Sigmoid colon (tissue), 6 donors: ENCODE measurements at regions not wholly inside any gene's neighbourhood (a gene's known extent, or its start where the extent isn't known, plus 50 kb on each side); places are given as distances from the start of the nearest gene placed in this dataset.

Experiments used
- DNase-seq: peaks from one replicate; pipeline ENCODE4 v3.0.0-alpha.2; 2019
- H3K27ac ChIP-seq, 4 donors: fragments of 200-600 bp; sonication (generic); one replicate each; pipeline ENCODE4 v1.5.1; 2016 to 2019; ENCODE audit warnings: mild to moderate bottlenecking in 1 of 4
- H3K27me3 ChIP-seq, 3 donors: fragments of 200-600 bp; sonication (generic); one replicate each; pipeline ENCODE4 v1.5.1; 2019; ENCODE audit warnings: mild to moderate bottlenecking in 1 of 3
- H3K36me3 ChIP-seq, 4 donors: fragments of 200-600 bp; sonication (generic); one replicate each; pipeline ENCODE4 v1.5.1; 2016 to 2019
- H3K4me1 ChIP-seq, 4 donors: fragments of 200-600 bp; sonication (generic); one replicate each; pipeline ENCODE4 v1.5.1; 2017 to 2019
- H3K4me3 ChIP-seq, 4 donors: fragments of 200-600 bp; sonication (generic); one replicate each; pipeline ENCODE4 v1.5.1; 2017 to 2019; ENCODE audit warnings: mild to moderate bottlenecking in 2 of 4, moderate library complexity in 1 of 4
- H3K9me3 ChIP-seq, 4 donors: fragments of 200-600 bp in 3 of 4; sonication (generic) in 3 of 4; one replicate each; pipeline versions ENCODE4 v1.5.1 to v1.6.1; 2013 to 2019
- CTCF ChIP-seq, 4 experiments: fragments of 450-650 bp in 3 of 4; fragments of 200-600 bp in 1 of 4; IDR thresholded peaks; one replicate each; pipeline ENCODE4 v1.5.1; 2016 to 2019; ENCODE audit warnings: antibody characterized with exemption in 4 of 4, mild to moderate bottlenecking in 3 of 4, moderate library complexity in 2 of 4
- EP300 ChIP-seq, 4 donors: sonication (generic); formaldehyde crosslinking; IDR thresholded peaks; one replicate each; pipeline ENCODE4 v1.6.1; 2017; ENCODE audit warnings: antibody characterized with exemption in 4 of 4
- POLR2A ChIP-seq, 2 donors: fragments of 450-650 bp; IDR thresholded peaks; one replicate each; pipeline ENCODE4 v1.6.1; 2016; ENCODE audit warnings: antibody characterized with exemption in 2 of 2, mild to moderate bottlenecking in 2 of 2, moderate library complexity in 2 of 2
- POLR2AphosphoS5 ChIP-seq, 4 donors: sonication (generic); formaldehyde crosslinking; IDR thresholded peaks; one replicate each; pipeline ENCODE4 v1.6.1; 2017; ENCODE audit warnings: antibody characterized with exemption in 4 of 4
- WGBS, 2 donors: extraction: QIAGEN DNeasy Blood & Tissue Kit; methylation state at CpG; one replicate each; pipeline ENCODE4 v1.1.7; 2013; 5-methylcytosine and 5-hydroxymethylcytosine counted together
- intact Hi-C: fragments of 100-400 bp; cut with DNase I; formaldehyde crosslinking; loops from one replicate; pipeline ENCODE4 v1.15.1; 2023
- donor health status: healthy with polysubstance abuse.
- donor health status: healthy.

GRCh38 chr4:128355305-128355704, 67.7 kb upstream of the PGRMC2 start:
- Histone ChIP-seq H3K27me3 (no peaks in the 10 kb centered on the region), H3K4me1 (peaks cover 0 to 27% (median 16%) of the 10 kb centered on the region in 4 donors), H3K36me3 (no peaks in the 10 kb centered on the region), H3K9me3 (no peaks in the 10 kb centered on the region), H3K27ac (no peak overlapping the region), H3K4me3 (no peak overlapping the region)
- WGBS, 2 donors = 23 to 71% methylated on average over 4 of the region's 4 CpGs
- TF ChIP-seq CTCF (IDR thresholded peaks at IDR 0.05) = no peak
- TF ChIP-seq POLR2AphosphoS5 (IDR thresholded peaks at IDR 0.05) = no peak
- TF ChIP-seq EP300 (IDR thresholded peaks at IDR 0.05) = no peak
- TF ChIP-seq POLR2A (IDR thresholded peaks at IDR 0.05) = no peak
- intact Hi-C loops = no loop called here
- no peak for DNase-seq

- TF ChIP-seq POLR2A (IDR thresholded peaks at IDR 0.05) = no peak
- TF ChIP-seq POLR2AphosphoS5 (IDR thresholded peaks at IDR 0.05) = no peak
- no peak for TF ChIP-seq CTCF (IDR thresholded peaks at IDR 0.05)
- TF ChIP-seq EP300 (IDR thresholded peaks at IDR 0.05) = no peak
- intact Hi-C loops = no loop called here
- Histone ChIP-seq H3K4me3 (no peak overlapping the region), H3K36me3 (no peaks in the 10 kb centered on the region), H3K4me1 (peaks cover 0 to 35% (median 16%) of the 10 kb centered on the region in 4 donors), H3K9me3 (no peaks in the 10 kb centered on the region), H3K27ac (peak overlapping the region in 2 of 4 donors; percentile 27 to 31), H3K27me3 (no peaks in the 10 kb centered on the region)
- WGBS, 2 donors = 51 to 72% methylated on average over 4 of the region's 4 CpGs
- no peak for DNase-seq
Measured at GRCh38 chr4:128354205-128354821, 66.7 kb upstream of the PGRMC2 start.

- peak overlapping the region in 1 of 4 donors; percentile 27 for H3K27ac ChIP-seq
- no peak overlapping the region for H3K4me3 ChIP-seq
- H3K9me3 ChIP-seq = no peaks in the 10 kb centered on the region
- intact Hi-C loops = no loop called here
- H3K27me3 ChIP-seq = no peaks in the 10 kb centered on the region
- peaks cover 0 to 37% (median 16%) of the 10 kb centered on the region in 4 donors for H3K4me1 ChIP-seq
- no peaks in the 10 kb centered on the region for H3K36me3 ChIP-seq
- DNase-seq = no peak
- 90 to 93% methylated on average over 3 of the region's 3 CpGs for WGBS, 2 donors
- TF ChIP-seq EP300 (IDR thresholded peaks at IDR 0.05) = no peak
- no peak for TF ChIP-seq POLR2AphosphoS5 (IDR thresholded peaks at IDR 0.05)
- TF ChIP-seq CTCF (IDR thresholded peaks at IDR 0.05) = no peak
- TF ChIP-seq POLR2A (IDR thresholded peaks at IDR 0.05) = no peak
Measured at GRCh38 chr4:128353791-128354190, 66.2 kb upstream of the PGRMC2 start.

- TF ChIP-seq POLR2AphosphoS5 (IDR thresholded peaks at IDR 0.05) (no peak), CTCF (IDR thresholded peaks at IDR 0.05) (no peak), POLR2A (IDR thresholded peaks at IDR 0.05) (no peak), EP300 (IDR thresholded peaks at IDR 0.05) (no peak)
- no peak overlapping the region for H3K27ac ChIP-seq
- intact Hi-C loops = no loop called here
- peaks cover 0 to 43% (median 21%) of the 10 kb centered on the region in 4 donors for H3K4me1 ChIP-seq
- H3K4me3 ChIP-seq = no peak overlapping the region
- no peaks in the 10 kb centered on the region for H3K36me3 ChIP-seq
- H3K27me3 ChIP-seq = no peaks in the 10 kb centered on the region
- no peak for DNase-seq
- WGBS, 2 donors = 88 to 96% methylated on average over 1 of the region's 1 CpG
- no peaks in the 10 kb centered on the region for H3K9me3 ChIP-seq
Measured at GRCh38 chr4:128351502-128351901, 63.9 kb upstream of the PGRMC2 start.
